Keratinocyte (primary cell): ENCODE measurements at regions not wholly inside any gene's neighbourhood (a gene's known extent, or its start where the extent isn't known, plus 50 kb on each side); places are given as distances from the start of the nearest gene placed in this dataset.

ENCODE experiments used
- DNase-seq: peaks from one replicate; pipeline ENCODE4 v3.0.0-alpha.2; 2011; ENCODE audit warnings: low read depth, missing footprints, low spot score
- FAIRE-seq: peaks from 2 replicates; lab custom pipeline; 2011; peaks lifted over from hg19 to GRCh38; lab: Jason Lieb, UNC
- H2AFZ ChIP-seq: 2 replicates; pipeline ENCODE4 v1.6.0; 2012; ENCODE audit warnings: low read length, control low read depth, inconsistent platforms; ENCODE audit not compliant: control insufficient read depth
- H3K27ac ChIP-seq: 2 replicates; pipeline ENCODE4 v1.5.1; 2011; ENCODE audit warnings: low read length; ENCODE audit not compliant: control insufficient read depth, insufficient read depth
- H3K27me3 ChIP-seq: 3 replicates; pipeline ENCODE4 v1.6.0; 2011; ENCODE audit warnings: low read length; ENCODE audit not compliant: control insufficient read depth, insufficient read depth; ENCODE audit errors: extremely low read depth
- H3K36me3 ChIP-seq, 2 experiments: 2 replicates in 1 of 2; 3 replicates in 1 of 2; pipeline ENCODE4 v1.5.1; 2011; ENCODE audit warnings: low read length in 2 of 2, mild to moderate bottlenecking in 1 of 2; ENCODE audit not compliant: control insufficient read depth in 2 of 2, insufficient read depth in 2 of 2; ENCODE audit errors: extremely low read depth in 1 of 2
- H3K4me1 ChIP-seq: 3 replicates; pipeline ENCODE4 v1.5.1; 2011; ENCODE audit warnings: low read length; ENCODE audit not compliant: control insufficient read depth, insufficient read depth; ENCODE audit errors: extremely low read depth
- H3K4me2 ChIP-seq: 3 replicates; pipeline ENCODE4 v1.6.0; 2011; ENCODE audit warnings: low read depth, low read length; ENCODE audit not compliant: control insufficient read depth, insufficient read depth; ENCODE audit errors: extremely low read depth
- H3K4me3 ChIP-seq, 3 experiments: fragments of 200-600 bp in 1 of 3; sonication (generic) in 1 of 3; 2 replicates in 2 of 3; 3 replicates in 1 of 3; pipeline ENCODE4 v1.5.1; 2011 to 2016; ENCODE audit warnings: low read length in 3 of 3, mild to moderate bottlenecking in 3 of 3, control low read depth in 2 of 3, inconsistent platforms in 1 of 3, low read depth in 1 of 3, mixed read lengths in 1 of 3, mixed run types in 1 of 3, moderate library complexity in 1 of 3; ENCODE audit not compliant: control insufficient read depth in 2 of 3, insufficient read depth in 2 of 3; ENCODE audit errors: extremely low read depth in 1 of 3
- H3K79me2 ChIP-seq: 2 replicates; pipeline ENCODE4 v1.6.0; 2012; ENCODE audit warnings: low read length; ENCODE audit not compliant: control insufficient read depth, insufficient read depth
- H3K9ac ChIP-seq: 3 replicates; pipeline ENCODE4 v1.6.0; 2011; ENCODE audit warnings: low read length; ENCODE audit not compliant: control insufficient read depth, insufficient read depth; ENCODE audit errors: extremely low read depth
- H3K9me1 ChIP-seq: 3 replicates; pipeline ENCODE4 v1.6.0; 2011; ENCODE audit warnings: low read length; ENCODE audit not compliant: control insufficient read depth, insufficient read depth; ENCODE audit errors: extremely low read depth
- H3K9me3 ChIP-seq: 2 replicates; pipeline ENCODE4 v1.5.1; 2012; ENCODE audit warnings: low read depth, low read length; ENCODE audit not compliant: control insufficient read depth
- H4K20me1 ChIP-seq: 3 replicates; pipeline ENCODE4 v1.6.0; 2011; ENCODE audit warnings: low read length; ENCODE audit not compliant: control insufficient read depth, insufficient read depth; ENCODE audit errors: extremely low read depth
- CTCF ChIP-seq, 3 experiments: IDR thresholded peaks in 1 of 3; conservative IDR thresholded peaks in 1 of 3; optimal IDR thresholded peaks in 1 of 3; 2 replicates in 2 of 3; 3 replicates in 1 of 3; pipeline versions ENCODE3 to v1.5.1; 2011; ENCODE audit warnings: low read length in 3 of 3, mild to moderate bottlenecking in 3 of 3, moderate library complexity in 2 of 3, control low read depth in 1 of 3, inconsistent platforms in 1 of 3; ENCODE audit not compliant: insufficient read depth in 2 of 3; ENCODE audit errors: extremely low read depth in 1 of 3
- EZH2 ChIP-seq: IDR thresholded peaks from one replicate; pipeline ENCODE4 v1.6.1; 2012; ENCODE audit warnings: inconsistent platforms, mild to moderate bottlenecking, low read length, moderate library complexity
- dilution Hi-C: fragments of 300-500 bp; cut with MboI; formaldehyde crosslinking; loops from one replicate; pipeline ENCODE4 v1.7.0; 2020; ENCODE audit warnings: low sequenced_read_pairs; ENCODE audit not compliant: extremely low pct_ligation_motif_present

DNA sequence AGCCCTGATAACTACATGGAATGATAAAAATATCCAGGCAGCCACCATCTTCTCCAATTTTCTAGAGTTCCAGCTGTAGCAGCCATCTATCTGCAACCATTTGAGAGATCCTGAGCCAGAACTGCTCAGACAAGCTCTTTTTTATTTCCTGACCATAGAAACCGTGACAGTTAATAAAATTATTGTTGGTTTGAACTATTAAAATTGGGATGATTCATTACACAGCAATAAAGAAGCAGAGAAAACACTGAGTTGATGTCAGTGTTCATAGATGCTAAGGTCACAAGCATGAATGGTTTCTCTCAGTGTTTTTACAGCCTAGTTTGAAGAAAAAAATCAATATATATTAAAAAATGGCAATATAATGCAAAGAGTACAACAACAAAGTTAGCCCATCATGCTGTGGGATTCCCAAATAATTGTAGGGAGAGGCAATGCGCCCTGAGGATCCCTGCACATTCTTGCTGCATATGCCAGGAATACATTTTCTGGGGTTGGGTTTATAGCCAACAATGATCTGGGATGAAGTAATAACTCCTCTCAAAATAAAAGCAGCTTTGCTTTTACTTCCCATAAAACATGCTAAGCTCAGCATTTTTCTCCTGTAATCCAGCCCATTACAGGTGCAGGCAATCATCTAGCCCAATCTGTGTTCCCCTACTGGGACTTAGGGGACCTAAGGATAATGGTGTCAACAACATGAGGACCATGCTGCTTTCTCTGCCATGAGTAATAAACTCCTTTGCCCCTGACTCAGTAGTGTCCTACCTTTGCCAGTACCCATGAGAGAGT is 84.0 kb downstream of the PABPC4L start:
- Histone ChIP-seq H3K27ac (no peak overlapping the region), H3K4me2 (no peak overlapping the region), H3K27me3 (no peaks in the 10 kb centered on the region), H3K36me3 (no peaks in the 10 kb centered on the region), H3K9ac (no peak overlapping the region), H3K4me1 (no peaks in the 10 kb centered on the region), H3K9me3 (no peaks in the 10 kb centered on the region), H3K4me3 (no peak overlapping the region), H3K9me1 (no peaks in the 10 kb centered on the region), H3K79me2 (no peaks in the 10 kb centered on the region), H4K20me1 (no peaks in the 10 kb centered on the region), H2AFZ (no peak overlapping the region)
- dilution Hi-C loops: no loop called here
- DNase-seq: no peak
- FAIRE-seq: no peak
- TF ChIP-seq EZH2: no peak
- TF ChIP-seq CTCF (optimal IDR thresholded peaks at IDR 0.05 in 1 of 3, IDR thresholded peaks at IDR 0.05 in 1 of 3, conservative IDR thresholded peaks at IDR 0.05 in 1 of 3; ENCODE audit: extremely low read depth in 1 of 3, insufficient read depth in 2 of 3, low read length in 3 of 3): no peak

GRCh38 chr4:134089885-134090284 is 111.7 kb downstream of the PABPC4L start:
- no peaks in the 10 kb centered on the region for H3K27me3 ChIP-seq
- no peaks in the 10 kb centered on the region for H3K9me1 ChIP-seq
- H3K4me3 ChIP-seq: no peak overlapping the region
- H3K36me3 ChIP-seq: no peaks in the 10 kb centered on the region
- dilution Hi-C loops: no loop called here
- H3K9ac ChIP-seq: no peak overlapping the region
- H3K9me3 ChIP-seq: no peaks in the 10 kb centered on the region
- no peak overlapping the region for H2AFZ ChIP-seq
- no peak for TF ChIP-seq CTCF (optimal IDR thresholded peaks at IDR 0.05 in 1 of 3, IDR thresholded peaks at IDR 0.05 in 1 of 3, conservative IDR thresholded peaks at IDR 0.05 in 1 of 3; ENCODE audit: extremely low read depth in 1 of 3, insufficient read depth in 2 of 3, low read length in 3 of 3)
- TF ChIP-seq EZH2: no peak
- no peak for DNase-seq
- H3K4me2 ChIP-seq: no peak overlapping the region
- FAIRE-seq: no peak
- H4K20me1 ChIP-seq: no peaks in the 10 kb centered on the region
- H3K27ac ChIP-seq: no peak overlapping the region
- H3K79me2 ChIP-seq: no peaks in the 10 kb centered on the region
- no peaks in the 10 kb centered on the region for H3K4me1 ChIP-seq
